DND-41 (cell line): ENCODE measurements at regions not wholly inside any gene's neighbourhood (a gene's known extent, or its start where the extent isn't known, plus 50 kb on each side); places are given as distances from the start of the nearest gene placed in this dataset.

Experiments
- ATAC-seq: fragments of 200-7000 bp; cut with Tn5 transposase; 3 replicates; pipeline ENCODE4 v1.9.1; 2021; ENCODE audit warnings: low read depth; ENCODE audit not compliant: insufficient read depth
- DNase-seq: peaks from one replicate; pipeline ENCODE4 v3.0.0-alpha.2; 2020
- H2AFZ ChIP-seq: 2 replicates; pipeline ENCODE4 v1.6.0; 2012; ENCODE audit warnings: low read depth, low read length
- H3K27ac ChIP-seq: 2 replicates; pipeline ENCODE4 v1.5.1; 2012; ENCODE audit warnings: low read length, inconsistent platforms
- H3K27me3 ChIP-seq: fragments of 200-600 bp; sonication (generic); 2 replicates; pipeline ENCODE4 v1.6.0; 2012; ENCODE audit warnings: low read length, mild to moderate bottlenecking, inconsistent platforms; ENCODE audit not compliant: insufficient read depth, poor library complexity
- H3K36me3 ChIP-seq: 2 replicates; pipeline ENCODE4 v1.5.1; 2012; ENCODE audit warnings: low read length, inconsistent platforms; ENCODE audit not compliant: insufficient read depth
- H3K4me1 ChIP-seq: 2 replicates; pipeline ENCODE4 v1.5.1; 2012; ENCODE audit warnings: mild to moderate bottlenecking, low read length; ENCODE audit not compliant: insufficient read depth
- H3K4me2 ChIP-seq: 2 replicates; pipeline ENCODE4 v1.6.0; 2012; ENCODE audit warnings: mild to moderate bottlenecking, moderate library complexity, low read length, inconsistent platforms; ENCODE audit not compliant: insufficient read depth
- H3K4me3 ChIP-seq, 2 experiments: fragments of 200-600 bp in 1 of 2; shearing (Covaris generic) in 1 of 2; 2 replicates each; pipeline ENCODE4 v1.5.1; 2012 to 2016; ENCODE audit warnings: inconsistent platforms in 2 of 2, low read length in 2 of 2, mild to moderate bottlenecking in 2 of 2, low read depth in 1 of 2, moderate library complexity in 1 of 2
- H3K79me2 ChIP-seq: 2 replicates; pipeline ENCODE4 v1.6.0; 2012; ENCODE audit warnings: low read length, inconsistent platforms; ENCODE audit not compliant: insufficient read depth
- H3K9ac ChIP-seq: 2 replicates; pipeline ENCODE4 v1.6.0; 2012; ENCODE audit warnings: low read depth, mild to moderate bottlenecking, inconsistent platforms, low read length, moderate library complexity
- H3K9me3 ChIP-seq: 2 replicates; pipeline ENCODE4 v1.5.1; 2012; ENCODE audit warnings: low read length, moderate library complexity, mild to moderate bottlenecking, inconsistent platforms; ENCODE audit not compliant: insufficient read depth, severe bottlenecking
- H4K20me1 ChIP-seq: 2 replicates; pipeline ENCODE4 v1.6.0; 2012; ENCODE audit warnings: low read length; ENCODE audit not compliant: insufficient read depth
- EZH2 ChIP-seq: IDR thresholded peaks from 3 replicates; pipeline ENCODE4 v1.6.1; 2012; ENCODE audit warnings: borderline replicate concordance, low read depth, mild to moderate bottlenecking, moderate library complexity, low read length, inconsistent platforms; ENCODE audit not compliant: severe bottlenecking
- TF ChIP-seq, protein P1 (sequence below): IDR thresholded peaks from 2 replicates; pipeline ENCODE4 v1.5.1; 2012; ENCODE audit warnings: borderline replicate concordance, low read length, moderate library complexity, mild to moderate bottlenecking; ENCODE audit not compliant: poor library complexity, severe bottlenecking; ENCODE audit errors: extremely low read depth

DNA sequence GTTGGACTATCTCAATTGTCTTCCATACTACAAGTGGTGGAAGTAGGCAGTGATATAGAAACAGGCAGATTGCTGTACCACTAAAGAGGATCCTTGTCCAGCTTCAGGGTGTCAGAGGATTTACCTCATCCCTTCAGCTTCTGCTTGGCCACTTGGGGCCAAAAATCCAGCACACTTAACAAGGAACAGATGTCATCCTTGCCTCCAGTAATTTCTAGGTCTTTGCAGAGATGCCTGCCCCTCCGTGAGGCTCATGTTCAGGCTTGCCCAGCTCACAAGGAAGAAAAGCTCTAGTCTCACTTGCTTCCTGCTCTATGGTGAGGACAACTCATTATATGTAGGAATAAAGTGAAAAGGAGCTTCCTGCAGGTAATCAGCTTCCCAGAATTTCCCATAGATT is 510.3 kb downstream of the EPHA3 start:
- Histone ChIP-seq H3K4me2 (no peak overlapping the region), H4K20me1 (no peaks in the 10 kb centered on the region)

DNA sequence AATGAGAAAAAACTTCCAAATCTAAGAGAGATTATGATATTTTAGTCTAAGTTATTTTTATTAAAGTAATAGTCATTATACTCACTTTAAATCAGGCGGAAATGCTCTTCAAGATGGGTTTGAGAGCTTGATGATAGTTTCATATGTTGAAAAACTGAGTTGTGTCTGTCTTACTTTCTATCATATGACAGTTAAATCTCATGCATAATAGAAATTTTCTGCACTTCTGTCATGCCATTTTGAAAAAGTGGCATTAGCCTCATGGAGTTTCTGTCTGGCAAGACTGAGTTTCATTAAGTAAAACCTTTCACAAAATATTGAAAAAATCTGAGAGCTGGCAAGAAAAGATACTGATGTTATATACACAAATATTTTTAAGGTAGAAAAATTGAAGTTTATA is 511.8 kb downstream of the EPHA3 start:
- Histone ChIP-seq H3K4me2 (no peak overlapping the region), H4K20me1 (no peaks in the 10 kb centered on the region), H3K9me3 (no peaks in the 10 kb centered on the region), H2AFZ (no peak overlapping the region), H3K27me3 (no peaks in the 10 kb centered on the region), H3K9ac (no peak overlapping the region), H3K4me1 (no peaks in the 10 kb centered on the region), H3K79me2 (no peaks in the 10 kb centered on the region), H3K4me3 (no peak overlapping the region), H3K36me3 (no peaks in the 10 kb centered on the region), H3K27ac (no peak overlapping the region)
- DNase-seq (no peak), ATAC-seq (no peak)
- TF ChIP-seq, protein P1, sequence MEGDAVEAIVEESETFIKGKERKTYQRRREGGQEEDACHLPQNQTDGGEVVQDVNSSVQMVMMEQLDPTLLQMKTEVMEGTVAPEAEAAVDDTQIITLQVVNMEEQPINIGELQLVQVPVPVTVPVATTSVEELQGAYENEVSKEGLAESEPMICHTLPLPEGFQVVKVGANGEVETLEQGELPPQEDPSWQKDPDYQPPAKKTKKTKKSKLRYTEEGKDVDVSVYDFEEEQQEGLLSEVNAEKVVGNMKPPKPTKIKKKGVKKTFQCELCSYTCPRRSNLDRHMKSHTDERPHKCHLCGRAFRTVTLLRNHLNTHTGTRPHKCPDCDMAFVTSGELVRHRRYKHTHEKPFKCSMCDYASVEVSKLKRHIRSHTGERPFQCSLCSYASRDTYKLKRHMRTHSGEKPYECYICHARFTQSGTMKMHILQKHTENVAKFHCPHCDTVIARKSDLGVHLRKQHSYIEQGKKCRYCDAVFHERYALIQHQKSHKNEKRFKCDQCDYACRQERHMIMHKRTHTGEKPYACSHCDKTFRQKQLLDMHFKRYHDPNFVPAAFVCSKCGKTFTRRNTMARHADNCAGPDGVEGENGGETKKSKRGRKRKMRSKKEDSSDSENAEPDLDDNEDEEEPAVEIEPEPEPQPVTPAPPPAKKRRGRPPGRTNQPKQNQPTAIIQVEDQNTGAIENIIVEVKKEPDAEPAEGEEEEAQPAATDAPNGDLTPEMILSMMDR: no peak
- no peak for TF ChIP-seq EZH2

More for the DNA sequence above, 510.3 kb downstream of the EPHA3 start:
- Histone ChIP-seq H3K27me3 (no peaks in the 10 kb centered on the region), H3K9ac (no peak overlapping the region), H3K4me1 (no peaks in the 10 kb centered on the region), H3K27ac (no peak overlapping the region), H3K9me3 (no peaks in the 10 kb centered on the region), H3K79me2 (no peaks in the 10 kb centered on the region), H3K36me3 (no peaks in the 10 kb centered on the region), H2AFZ (no peak overlapping the region), H3K4me3 (no peak overlapping the region)
- no peak for DNase-seq
- TF ChIP-seq, protein P1: no peak
- TF ChIP-seq EZH2: no peak
- no peak for ATAC-seq

DNA sequence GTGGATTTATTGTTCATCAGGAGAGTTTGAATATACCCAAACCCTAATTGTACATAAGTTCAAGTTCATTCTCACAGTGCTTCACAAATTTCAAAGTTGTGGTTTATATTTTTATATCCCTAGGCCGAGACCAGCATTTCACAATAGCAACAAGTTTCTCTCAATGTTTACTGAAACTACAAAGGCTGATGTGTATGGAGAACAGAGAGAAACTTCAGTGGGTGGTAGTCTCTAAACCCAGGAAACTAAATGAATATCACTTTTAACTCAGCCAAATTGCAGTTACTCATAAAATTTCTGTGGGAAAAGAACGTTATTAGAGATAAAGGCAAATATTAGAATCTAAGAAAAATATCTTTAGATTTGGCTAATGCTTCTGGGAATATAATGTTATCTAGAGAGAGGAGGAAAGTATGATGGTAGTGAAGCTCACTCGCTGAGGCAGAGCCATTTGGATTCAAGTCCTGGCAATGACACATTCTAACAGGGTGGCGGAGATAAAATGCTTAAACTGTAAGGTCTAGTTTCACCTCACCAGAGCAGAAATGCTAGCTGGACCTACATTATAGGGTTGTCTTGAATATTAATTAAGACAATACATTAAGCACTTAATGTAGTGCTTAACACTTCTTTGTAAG is 514.8 kb downstream of the EPHA3 start:
- H2AFZ ChIP-seq: no peak overlapping the region
- H3K27me3 ChIP-seq: no peaks in the 10 kb centered on the region
- no peaks in the 10 kb centered on the region for H4K20me1 ChIP-seq
- no peaks in the 10 kb centered on the region for H3K9me3 ChIP-seq
- TF ChIP-seq, protein P1: no peak
- no peak for TF ChIP-seq EZH2
- no peak overlapping the region for H3K4me3 ChIP-seq
- no peak overlapping the region for H3K27ac ChIP-seq
- ATAC-seq (no peak), DNase-seq (no peak)
- no peaks in the 10 kb centered on the region for H3K4me1 ChIP-seq
- H3K9ac ChIP-seq: no peak overlapping the region
- H3K79me2 ChIP-seq: no peaks in the 10 kb centered on the region
- no peak overlapping the region for H3K4me2 ChIP-seq
- no peaks in the 10 kb centered on the region for H3K36me3 ChIP-seq
